Smooth muscle cell (in vitro differentiated cells): ENCODE measurements at regions not wholly inside any gene's neighbourhood (a gene's known extent, or its start where the extent isn't known, plus 50 kb on each side); places are given as distances from the start of the nearest gene placed in this dataset.

Source experiments
- DNase-seq: peaks from one replicate; lab custom pipeline; 2025; ENCODE audit not compliant: unreplicated experiment; lab: John Stamatoyannopoulos, UW
- H2AFZ ChIP-seq: fragments of 200-600 bp; sonication (generic); 2 replicates; pipeline ENCODE4 v1.6.0; 2016; ENCODE audit warnings: antibody characterized with exemption, low read depth, mild to moderate bottlenecking
- H3F3A ChIP-seq: fragments of 200-600 bp; sonication (generic); 2 replicates; pipeline ENCODE4 v1.6.0; 2017; ENCODE audit warnings: antibody characterized with exemption, low read depth
- H3K27ac ChIP-seq: fragments of 200-600 bp; sonication (generic); 2 replicates; pipeline ENCODE4 v1.5.1; 2016; ENCODE audit warnings: low read depth, mild to moderate bottlenecking
- H3K27me3 ChIP-seq: fragments of 200-600 bp; sonication (generic); 2 replicates; pipeline ENCODE4 v1.6.1; 2016; ENCODE audit warnings: low read depth, mild to moderate bottlenecking
- H3K36me3 ChIP-seq: fragments of 200-600 bp; sonication (generic); 2 replicates; pipeline ENCODE4 v1.5.1; 2016; ENCODE audit warnings: low read depth
- H3K4me1 ChIP-seq: fragments of 200-600 bp; sonication (generic); 2 replicates; pipeline ENCODE4 v1.5.1; 2016; ENCODE audit warnings: low read depth
- H3K4me2 ChIP-seq: fragments of 200-600 bp; sonication (generic); 2 replicates; pipeline ENCODE4 v1.6.0; 2016; ENCODE audit warnings: mild to moderate bottlenecking
- H3K4me3 ChIP-seq: fragments of 200-600 bp; sonication (generic); 2 replicates; pipeline ENCODE4 v1.5.1; 2016; ENCODE audit warnings: mild to moderate bottlenecking
- H3K79me2 ChIP-seq: fragments of 200-600 bp; sonication (generic); 2 replicates; pipeline ENCODE4 v1.6.0; 2016; ENCODE audit warnings: low read depth, mild to moderate bottlenecking
- H3K9ac ChIP-seq: fragments of 200-600 bp; sonication (generic); 2 replicates; pipeline ENCODE4 v1.6.0; 2016; ENCODE audit warnings: low read depth
- H3K9me3 ChIP-seq: fragments of 200-600 bp; sonication (generic); replicated peaks from 2 replicates; pipeline ENCODE4 v1.5.1; 2016; ENCODE audit warnings: low read depth
- H4K20me1 ChIP-seq: fragments of 200-600 bp; sonication (generic); 2 replicates; pipeline ENCODE4 v1.6.0; 2016; ENCODE audit warnings: low read depth
- WGBS: methylation state at CpG from one replicate; pipeline ENCODE4 v1.1.7; 2016; ENCODE audit warnings: low lambda C conversion rate; 5-methylcytosine and 5-hydroxymethylcytosine counted together
- TF ChIP-seq, protein P1 (sequence below): fragments of 200-600 bp; sonication (generic); IDR thresholded peaks from 2 replicates; pipeline ENCODE4 v1.5.1; 2017; ENCODE audit warnings: borderline replicate concordance, mild to moderate bottlenecking, antibody characterized with exemption; ENCODE audit not compliant: insufficient read depth, poor library complexity, severe bottlenecking

DNA sequence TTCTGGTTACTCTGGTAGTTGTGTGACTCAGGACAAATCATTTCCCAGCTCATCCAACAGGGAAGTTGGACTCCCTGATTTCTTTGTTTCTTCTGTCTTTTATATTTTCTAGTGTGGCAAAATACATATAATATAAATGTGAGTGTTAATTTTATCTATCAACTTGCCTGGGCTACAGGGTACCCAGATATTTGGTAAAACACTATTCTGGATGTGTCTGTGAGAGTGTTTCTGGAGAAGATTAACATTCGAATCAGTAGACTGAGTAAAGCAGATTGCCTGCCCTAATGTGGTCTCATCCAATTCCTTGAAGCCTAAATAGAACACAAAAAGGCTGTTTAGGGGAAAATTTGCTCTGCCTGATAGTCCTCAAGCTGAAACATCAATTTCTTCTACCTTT, 91.1 kb upstream of the EPCAM start:
- Histone ChIP-seq H3K4me3 (no peak overlapping the region), H3K4me2 (no peak overlapping the region), H3K9me3 (no peaks in the 10 kb centered on the region), H4K20me1 (no peaks in the 10 kb centered on the region), H3K9ac (no peak overlapping the region), H3F3A (peaks cover 8% of the 10 kb centered on the region), H3K4me1 (no peaks in the 10 kb centered on the region), H3K36me3 (no peaks in the 10 kb centered on the region), H2AFZ (no peak overlapping the region), H3K79me2 (no peaks in the 10 kb centered on the region), H3K27ac (no peak overlapping the region), H3K27me3 (no peaks in the 10 kb centered on the region)
- TF ChIP-seq, protein P1, sequence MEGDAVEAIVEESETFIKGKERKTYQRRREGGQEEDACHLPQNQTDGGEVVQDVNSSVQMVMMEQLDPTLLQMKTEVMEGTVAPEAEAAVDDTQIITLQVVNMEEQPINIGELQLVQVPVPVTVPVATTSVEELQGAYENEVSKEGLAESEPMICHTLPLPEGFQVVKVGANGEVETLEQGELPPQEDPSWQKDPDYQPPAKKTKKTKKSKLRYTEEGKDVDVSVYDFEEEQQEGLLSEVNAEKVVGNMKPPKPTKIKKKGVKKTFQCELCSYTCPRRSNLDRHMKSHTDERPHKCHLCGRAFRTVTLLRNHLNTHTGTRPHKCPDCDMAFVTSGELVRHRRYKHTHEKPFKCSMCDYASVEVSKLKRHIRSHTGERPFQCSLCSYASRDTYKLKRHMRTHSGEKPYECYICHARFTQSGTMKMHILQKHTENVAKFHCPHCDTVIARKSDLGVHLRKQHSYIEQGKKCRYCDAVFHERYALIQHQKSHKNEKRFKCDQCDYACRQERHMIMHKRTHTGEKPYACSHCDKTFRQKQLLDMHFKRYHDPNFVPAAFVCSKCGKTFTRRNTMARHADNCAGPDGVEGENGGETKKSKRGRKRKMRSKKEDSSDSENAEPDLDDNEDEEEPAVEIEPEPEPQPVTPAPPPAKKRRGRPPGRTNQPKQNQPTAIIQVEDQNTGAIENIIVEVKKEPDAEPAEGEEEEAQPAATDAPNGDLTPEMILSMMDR, result no peak
- WGBS, result 93% methylated on average over 1 of the region's 1 CpG
- no peak for DNase-seq

DNA sequence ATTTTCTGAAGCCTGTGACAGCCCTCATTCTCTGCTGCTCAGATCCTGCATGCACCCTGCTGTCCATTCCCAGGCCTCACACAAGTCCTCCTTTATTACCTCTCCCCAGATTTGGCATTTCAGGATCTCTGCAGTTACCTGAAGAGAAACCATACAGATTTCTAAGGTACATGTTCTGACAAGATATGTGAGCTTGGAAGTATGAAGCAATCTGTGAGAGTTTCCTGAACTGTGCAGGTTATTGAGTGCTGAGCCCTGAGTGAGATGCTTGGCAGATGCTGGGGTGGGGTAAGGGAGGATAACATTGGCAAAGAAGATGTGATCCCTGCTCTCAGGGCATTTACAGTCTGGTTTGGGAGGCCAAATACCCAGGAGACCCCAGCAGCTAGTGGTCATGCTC, 91.9 kb upstream of the EPCAM start:
- Histone ChIP-seq H3K4me2 (no peak overlapping the region), H3K4me3 (no peak overlapping the region), H3K27me3 (no peaks in the 10 kb centered on the region), H3K27ac (no peak overlapping the region), H3K9me3 (no peaks in the 10 kb centered on the region), H3K36me3 (no peaks in the 10 kb centered on the region), H3K4me1 (peaks cover under 1% of the 10 kb centered on the region), H3F3A (peaks cover 8% of the 10 kb centered on the region), H2AFZ (no peak overlapping the region), H4K20me1 (no peaks in the 10 kb centered on the region), H3K79me2 (no peaks in the 10 kb centered on the region), H3K9ac (no peak overlapping the region)
- TF ChIP-seq, protein P1, result no peak
- DNase-seq, result no peak

DNA sequence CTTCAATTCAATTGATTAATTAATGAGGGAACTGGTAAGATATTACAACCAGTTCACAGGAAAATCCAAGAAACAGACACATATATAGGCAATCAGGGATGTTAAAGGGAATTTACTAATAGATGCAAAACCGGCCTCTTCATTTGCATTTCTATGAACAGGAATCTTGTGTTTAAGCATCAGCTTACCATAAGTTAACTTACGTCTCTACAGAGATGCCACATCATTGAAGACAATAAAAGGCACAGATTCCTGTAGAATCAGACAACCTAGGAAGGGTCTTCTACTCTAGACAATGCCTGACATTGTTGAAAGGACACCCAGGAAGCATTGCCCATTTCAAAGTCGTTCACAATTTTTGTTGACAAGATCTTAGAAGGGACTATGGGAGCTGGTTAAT, 93.0 kb upstream of the EPCAM start:
- Histone ChIP-seq H2AFZ (no peak overlapping the region), H3K27ac (no peak overlapping the region), H3K9ac (no peak overlapping the region), H3K36me3 (no peaks in the 10 kb centered on the region), H3K27me3 (no peaks in the 10 kb centered on the region), H3F3A (peaks cover 8% of the 10 kb centered on the region), H3K4me3 (no peak overlapping the region), H3K9me3 (no peaks in the 10 kb centered on the region), H3K79me2 (no peaks in the 10 kb centered on the region), H3K4me1 (peaks cover 3% of the 10 kb centered on the region), H4K20me1 (no peaks in the 10 kb centered on the region), H3K4me2 (no peak overlapping the region)
- TF ChIP-seq, protein P1, result no peak
- no peak for DNase-seq
- 69% methylated on average over 3 of the region's 3 CpGs for WGBS

DNA sequence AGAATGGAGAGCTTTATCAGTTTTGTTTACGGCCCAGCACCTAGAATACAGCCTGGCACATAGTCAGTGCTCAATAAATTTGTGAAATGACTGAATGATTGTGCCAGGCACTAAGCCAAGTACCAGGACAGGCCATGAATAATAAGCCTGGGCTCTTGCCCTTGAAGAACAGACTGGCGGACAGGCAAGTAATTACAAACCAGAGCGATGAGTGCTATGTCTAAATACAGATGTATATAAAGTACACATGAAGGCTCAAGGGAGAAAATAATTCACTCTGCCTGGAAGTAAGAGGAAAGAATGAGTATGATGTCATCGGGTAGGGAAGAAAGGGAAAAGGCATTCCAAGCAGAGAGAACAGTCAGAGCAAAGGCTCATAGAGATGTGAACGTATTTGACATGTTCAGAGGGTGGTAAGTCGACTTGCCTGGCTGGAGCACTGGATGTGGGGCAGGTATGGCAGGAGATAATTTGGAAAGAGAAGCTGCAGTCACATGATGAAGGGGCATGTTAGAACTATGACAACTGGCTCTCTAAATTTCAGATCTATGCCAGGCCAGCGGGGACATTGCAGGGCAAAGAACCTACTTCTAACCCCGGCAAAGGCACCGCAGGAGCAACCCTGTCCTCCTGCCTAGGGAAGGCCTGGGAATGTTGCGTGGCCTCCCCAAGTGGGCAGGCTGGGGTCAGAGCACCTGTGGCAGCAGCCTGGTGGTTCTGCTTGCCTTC, 94.9 kb upstream of the EPCAM start:
- no peak overlapping the region for H3K4me3 ChIP-seq
- no peak for DNase-seq
- H3K4me2 ChIP-seq, result peak overlapping the region; percentile 22
- H2AFZ ChIP-seq, result no peak overlapping the region
- peak overlapping the region; percentile 28 for H3K27ac ChIP-seq
- H3K9me3 ChIP-seq, result no peaks in the 10 kb centered on the region
- peaks cover 3% of the 10 kb centered on the region for H3K4me1 ChIP-seq
- TF ChIP-seq, protein P1, result no peak
- WGBS, result 63% methylated on average over 10 of the region's 10 CpGs
- no peaks in the 10 kb centered on the region for H4K20me1 ChIP-seq
- H3K9ac ChIP-seq, result peak overlapping the region; percentile 24
- peaks cover 8% of the 10 kb centered on the region for H3F3A ChIP-seq
- no peaks in the 10 kb centered on the region for H3K79me2 ChIP-seq
- no peaks in the 10 kb centered on the region for H3K27me3 ChIP-seq
- H3K36me3 ChIP-seq, result no peaks in the 10 kb centered on the region
